ENCODE measurements at regions not wholly inside any gene's neighbourhood (a gene's known extent, or its start where the extent isn't known, plus 50 kb on each side); places are given as distances from the start of the nearest gene placed in this dataset.
A peak's percentile ranks its signal among the peaks of the same experiment; 100 is the strongest.

- Histone ChIP-seq H3K27me3 (peaks cover 3% of the 10 kb centered on the region), H3K27ac (no peak overlapping the region), H3K4me3 (no peak overlapping the region), H3K9me3 (no peaks in the 10 kb centered on the region), H3K4me1 (peaks cover 4% of the 10 kb centered on the region), H3K36me3 (ENCODE audit: low read depth, missing control alignments) (no peaks in the 10 kb centered on the region)
- DNase-seq, result no peak
- WGBS, 2 donors, result 63 to 66% methylated on average over 12 of the region's 12 CpGs
- intact Hi-C loops (cut with DNase I; ENCODE audit: low total_unique reads), result no loop called here
- no peak for TF ChIP-seq CTCF (IDR thresholded peaks at IDR 0.05)
- TF ChIP-seq POLR2A (IDR thresholded peaks at IDR 0.05), result no peak
These were observed 178.7 kb downstream of the FOXL1 start for GRCh38 chr16:86756882-86757703.

DNA sequence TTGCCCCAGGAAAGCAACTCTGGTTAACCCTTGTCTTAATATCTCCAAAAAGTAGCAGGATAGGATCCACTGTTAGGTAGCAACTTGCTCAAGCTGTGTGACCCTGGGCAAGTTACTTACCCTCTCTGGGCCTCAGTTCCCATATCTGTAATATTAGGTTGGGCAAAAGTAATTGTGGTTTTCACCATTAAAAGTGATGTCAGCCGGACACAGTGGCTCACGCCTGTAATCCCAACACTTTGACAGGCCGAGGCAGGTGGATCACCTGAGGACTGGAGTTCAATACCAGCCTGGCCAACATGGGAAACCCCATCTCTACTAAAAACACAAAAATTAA, 179.3 kb downstream of the FOXL1 start:
- 95 to 97% methylated on average over 3 of the region's 3 CpGs for WGBS, 2 donors
- TF ChIP-seq POLR2A (IDR thresholded peaks at IDR 0.05) (no peak), CTCF (IDR thresholded peaks at IDR 0.05) (no peak)
- Histone ChIP-seq H3K4me3 (no peak overlapping the region), H3K36me3 (ENCODE audit: low read depth, missing control alignments) (no peaks in the 10 kb centered on the region), H3K9me3 (no peaks in the 10 kb centered on the region), H3K4me1 (peaks cover 4% of the 10 kb centered on the region), H3K27ac (no peak overlapping the region), H3K27me3 (peaks cover 4% of the 10 kb centered on the region)
- intact Hi-C loops (cut with DNase I; ENCODE audit: low total_unique reads), result no loop called here
- no peak for DNase-seq

GRCh38 chr16:86758932-86759331, 180.6 kb downstream of the FOXL1 start:
- Histone ChIP-seq H3K27me3 (peaks cover 4% of the 10 kb centered on the region), H3K36me3 (ENCODE audit: low read depth, missing control alignments) (no peaks in the 10 kb centered on the region), H3K4me1 (peaks cover 4% of the 10 kb centered on the region), H3K27ac (no peak overlapping the region), H3K4me3 (no peak overlapping the region), H3K9me3 (no peaks in the 10 kb centered on the region)
- no peak for DNase-seq
- WGBS, 2 donors, result 70 to 89% methylated on average over 8 of the region's 8 CpGs
- TF ChIP-seq CTCF (IDR thresholded peaks at IDR 0.05), result no peak
- no peak for TF ChIP-seq POLR2A (IDR thresholded peaks at IDR 0.05)
- intact Hi-C loops (cut with DNase I; ENCODE audit: low total_unique reads), result no loop called here

GRCh38 chr16:86761111-86762031, 183.0 kb downstream of the FOXL1 start:
- peaks cover 4% of the 10 kb centered on the region for H3K27me3 ChIP-seq
- WGBS, 2 donors, result 9 to 19% methylated on average over 29 of the region's 29 CpGs

More at GRCh38 chr16:86761111-86762031, 183.0 kb downstream of the FOXL1 start:
- TF ChIP-seq POLR2A (IDR thresholded peaks at IDR 0.05) (no peak), CTCF (IDR thresholded peaks at IDR 0.05) (peak; percentile 47 to 87 (median 74))
- H3K4me1 ChIP-seq, result peaks cover 4% of the 10 kb centered on the region
- no peaks in the 10 kb centered on the region for H3K36me3 ChIP-seq (ENCODE audit: low read depth, missing control alignments)
- H3K9me3 ChIP-seq, result no peaks in the 10 kb centered on the region
- intact Hi-C loops (cut with DNase I; ENCODE audit: low total_unique reads), result no loop called here
- H3K4me3 ChIP-seq, result no peak overlapping the region
- no peak overlapping the region for H3K27ac ChIP-seq
- peak; percentile 58 for DNase-seq
